ENCODE measurements at regions not wholly inside any gene's neighbourhood (a gene's known extent, or its start where the extent isn't known, plus 50 kb on each side); places are given as distances from the start of the nearest gene placed in this dataset.
"Not testable (repeated sequence)": the region's sequence is repeated elsewhere in the genome, so short reads cannot be mapped to it uniquely, and the experiment has no call there.

GRCh38 chr5:120092649-120093048, 371.5 kb upstream of the PRR16 start:
- DNase-seq, result no peak

DNA sequence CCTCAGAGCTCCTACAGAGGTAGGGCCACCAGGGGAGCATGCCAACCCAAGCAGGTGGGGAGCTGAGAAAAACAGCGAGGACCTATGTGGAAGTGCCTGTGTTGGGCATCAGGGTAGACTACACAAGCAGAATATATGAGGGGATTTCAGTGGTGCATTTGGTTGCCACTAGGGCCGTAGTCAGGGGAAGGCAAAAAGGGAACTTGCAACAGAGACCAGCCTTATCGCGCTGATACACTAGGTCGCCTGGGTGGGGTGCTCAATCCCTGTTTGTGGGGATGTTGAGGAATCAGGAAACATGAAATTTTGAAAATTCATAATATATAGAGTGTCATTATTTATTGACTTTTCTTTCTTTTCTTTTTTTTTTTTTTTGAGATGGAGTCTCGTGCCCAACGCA, 370.9 kb upstream of the PRR16 start:
- DNase-seq, result no peak

GRCh38 chr5:120096413-120096812, 367.7 kb upstream of the PRR16 start:
- no peak for DNase-seq

DNA sequence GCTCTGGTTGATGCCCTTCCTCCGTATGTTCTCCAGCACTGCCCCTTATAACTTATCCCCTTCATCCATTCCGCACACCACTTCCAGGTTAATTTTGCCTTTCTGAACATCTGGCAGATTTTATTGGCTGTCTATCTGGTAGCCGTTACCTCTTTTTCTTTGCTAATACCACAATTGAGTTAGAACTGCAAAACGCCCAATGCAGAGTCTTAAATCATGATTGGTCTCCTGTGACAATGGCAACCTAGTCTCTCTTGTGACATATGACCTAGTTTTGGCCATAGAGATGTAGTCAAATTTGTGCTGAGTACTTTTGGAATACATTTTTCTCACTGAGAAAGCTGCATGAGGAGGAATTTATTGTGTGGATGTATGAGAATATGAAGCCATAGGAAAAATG, 365.7 kb upstream of the PRR16 start:
- DNase-seq, result no peak

GRCh38 chr5:120098902-120099535, 365.1 kb upstream of the PRR16 start:
- DNase-seq, result no peak

DNA sequence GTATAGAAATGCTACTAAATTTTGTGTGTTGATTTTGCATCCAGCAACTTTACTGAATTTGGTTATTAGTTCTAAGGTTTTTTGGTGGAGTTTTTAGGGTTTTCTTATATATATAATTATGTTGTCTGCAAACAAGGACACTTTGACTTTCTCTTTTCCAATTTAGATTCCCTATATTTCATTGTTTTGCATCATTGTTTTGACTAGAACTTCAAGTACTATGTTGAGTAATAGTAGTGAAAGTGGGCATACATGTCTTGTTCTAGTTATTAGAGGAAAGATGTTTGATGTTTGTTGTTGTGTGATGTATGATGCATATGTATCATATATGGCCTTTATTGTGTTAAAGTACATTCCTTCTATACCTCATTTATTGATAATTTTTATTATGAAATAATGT, 362.3 kb upstream of the PRR16 start:
- no peak for DNase-seq

- DNase-seq, result no peak
Observed at GRCh38 chr5:120103495-120103894, 360.6 kb upstream of the PRR16 start.

- no peak for DNase-seq
Observed at GRCh38 chr5:120106912-120107525, 357.1 kb upstream of the PRR16 start.

GRCh38 chr5:120108586-120109248, 355.4 kb upstream of the PRR16 start:
- DNase-seq, result no peak

GRCh38 chr5:120122703-120123102, 341.4 kb upstream of the PRR16 start:
- no peak for DNase-seq

GRCh38 chr5:120124031-120124430, 340.1 kb upstream of the PRR16 start:
- no peak for DNase-seq

DNA sequence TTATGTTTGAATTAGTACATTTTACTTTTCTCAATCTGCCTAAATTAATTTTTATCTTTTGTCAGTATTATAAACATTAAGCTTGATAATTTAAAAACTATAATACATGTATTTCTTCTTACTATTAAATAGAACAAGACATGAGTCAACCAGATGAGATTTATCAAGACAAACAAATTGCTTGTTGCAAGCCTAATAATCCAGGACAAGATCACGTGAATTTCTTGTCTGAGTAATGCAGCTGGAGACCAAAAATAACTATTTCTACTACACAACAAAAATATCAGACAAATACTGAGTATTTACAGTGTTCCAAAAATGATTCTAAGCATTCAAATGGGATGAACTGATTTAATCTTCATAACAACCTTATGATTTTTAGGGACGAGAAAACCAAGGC, 339.1 kb upstream of the PRR16 start:
- no peak for DNase-seq

- not testable (repeated sequence) for DNase-seq
Observed at GRCh38 chr5:120132347-120132746, 331.8 kb upstream of the PRR16 start.

DNA sequence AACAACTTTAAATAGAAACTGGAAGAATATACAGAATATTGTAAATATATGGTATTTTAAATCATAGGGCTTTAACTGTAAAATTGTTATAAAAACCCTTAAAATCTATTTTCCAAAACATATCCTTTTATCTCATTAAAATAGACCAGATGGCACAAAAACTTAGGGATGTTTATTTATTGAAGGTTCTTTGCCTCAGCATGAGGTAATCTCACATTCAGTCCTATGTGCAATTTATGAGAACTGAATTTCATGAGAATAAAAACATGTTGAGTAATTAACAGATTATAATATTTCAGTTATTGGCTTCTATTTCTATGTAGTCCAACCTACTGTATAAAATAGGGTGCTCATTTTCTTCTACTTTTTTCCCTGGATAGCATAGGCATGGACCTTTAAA, 329.2 kb upstream of the PRR16 start:
- DNase-seq, result no peak

GRCh38 chr5:120137582-120137981, 326.5 kb upstream of the PRR16 start:
- no peak for DNase-seq

GRCh38 chr5:120139039-120139438, 325.1 kb upstream of the PRR16 start:
- DNase-seq, result no peak

- DNase-seq, result no peak
Observed at GRCh38 chr5:120140501-120140900, 323.6 kb upstream of the PRR16 start.

DNA sequence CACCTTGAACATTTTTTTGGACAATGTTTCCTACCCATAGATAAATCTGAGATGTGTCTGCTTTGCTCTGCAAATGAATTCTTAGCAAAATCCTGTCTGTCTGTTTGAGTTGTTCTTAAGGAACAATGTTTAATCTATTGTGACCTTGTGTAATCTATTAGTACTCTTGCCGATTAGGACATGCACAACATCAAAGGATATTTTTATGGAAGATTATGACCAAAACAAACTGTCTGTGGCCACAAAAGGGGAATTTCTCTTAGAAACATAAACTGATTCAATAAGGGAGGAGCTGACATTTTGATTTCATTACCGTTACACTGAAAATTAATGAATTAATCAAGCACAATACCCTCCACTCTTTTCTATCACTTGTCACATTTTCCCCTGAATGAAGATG, 323.0 kb upstream of the PRR16 start:
- DNase-seq, result no peak

DNA sequence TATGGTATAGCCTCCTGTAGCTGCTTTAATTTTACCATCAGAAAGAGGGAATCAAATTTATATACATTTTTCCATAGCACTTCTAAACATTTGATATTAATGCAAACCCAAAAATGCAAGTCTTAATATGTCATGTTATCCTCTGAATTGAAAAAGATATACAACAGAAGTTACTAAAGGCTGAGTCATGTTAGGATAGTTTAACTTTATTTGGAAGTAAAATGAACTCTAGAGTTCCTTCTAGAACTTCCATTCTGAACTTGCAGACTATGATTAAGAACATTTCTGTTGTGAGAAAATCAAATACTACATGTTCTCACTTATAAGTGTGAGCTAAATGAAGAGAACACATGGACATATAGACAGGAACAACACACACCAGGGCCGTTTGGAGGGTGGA, 317.3 kb upstream of the PRR16 start:
- DNase-seq, result no peak

GRCh38 chr5:120147911-120148310, 316.2 kb upstream of the PRR16 start:
- DNase-seq, result not testable (repeated sequence)

- DNase-seq, result no peak
Observed at GRCh38 chr5:120150770-120151169, 313.3 kb upstream of the PRR16 start.

DNA sequence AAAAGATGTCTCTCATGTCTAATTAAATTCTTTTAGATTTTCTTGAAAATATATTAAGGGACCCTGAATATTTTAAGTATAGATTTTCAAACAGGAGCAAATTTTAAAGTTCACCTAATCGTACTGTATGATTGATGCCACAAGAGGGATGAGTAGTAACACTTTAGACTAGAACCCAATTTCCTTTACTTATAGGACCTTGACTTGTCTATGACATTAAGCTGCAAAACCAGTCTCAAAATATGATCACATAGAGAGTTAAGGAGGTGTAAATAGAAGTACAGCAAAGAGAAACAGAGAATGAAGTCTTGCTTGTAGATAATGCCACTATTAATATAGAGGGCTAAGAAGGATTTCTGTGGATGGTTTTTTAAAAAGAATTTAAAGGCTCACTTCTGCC, 312.9 kb upstream of the PRR16 start:
- DNase-seq, result no peak

GRCh38 chr5:120151825-120152224, 312.3 kb upstream of the PRR16 start:
- no peak for DNase-seq

- DNase-seq, result no peak
Observed at GRCh38 chr5:120152472-120152871, 311.6 kb upstream of the PRR16 start.

DNA sequence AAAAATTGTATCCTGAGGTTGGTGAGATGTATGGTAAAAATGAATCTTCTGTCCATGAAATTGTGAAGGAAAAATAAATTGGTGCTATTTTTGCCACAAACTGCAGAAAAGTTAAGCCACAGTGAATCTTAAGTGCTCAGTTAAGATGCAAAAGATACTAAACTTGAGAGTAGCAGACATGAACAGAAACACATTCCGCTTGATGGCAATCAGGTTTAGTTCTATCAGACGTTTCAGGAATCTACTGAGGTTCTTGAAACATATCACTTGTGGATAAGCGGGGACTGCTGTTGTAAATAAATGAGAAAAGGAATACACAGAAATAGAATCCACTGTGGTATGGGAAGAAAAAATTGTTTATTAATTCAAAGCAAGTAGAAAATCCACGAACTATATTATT, 311.2 kb upstream of the PRR16 start:
- DNase-seq, result no peak
